SK-N-SH (cell line): ENCODE measurements at regions not wholly inside any gene's neighbourhood (a gene's known extent, or its start where the extent isn't known, plus 50 kb on each side); places are given as distances from the start of the nearest gene placed in this dataset.
"Not testable (repeated sequence)": the region's sequence is repeated elsewhere in the genome, so short reads cannot be mapped to it uniquely, and the experiment has no call there.

Experiments used
- CTCF ChIA-PET: fragments of 300-600, 350-600 bp; formaldehyde crosslinking; extraction: SDS; loops from one replicate; lab custom pipeline; 2021; lab: Yijun Ruan, JAX
- POLR2A ChIA-PET: fragments of 350-600 bp; sonication (Branson Sonifier 250); formaldehyde crosslinking; extraction: SDS; loops from one replicate; lab custom pipeline; 2020; ENCODE audit warnings: antibody characterized with exemption, inconsistent platforms; lab: Yijun Ruan, JAX
- DNase-seq: peaks from one replicate; pipeline ENCODE4 v3.0.0; 2012
- H2AFZ ChIP-seq: fragments of 200-600 bp; sonication (generic); 2 replicates; pipeline ENCODE4 v1.8.1; 2016; ENCODE audit warnings: antibody characterized with exemption, mild to moderate bottlenecking, low read depth
- H3F3A ChIP-seq: fragments of 200-600 bp; sonication (generic); replicated peaks from 2 replicates; pipeline ENCODE3; 2016; ENCODE audit warnings: antibody characterized with exemption, mild to moderate bottlenecking; ENCODE audit not compliant: insufficient read depth
- H3K27ac ChIP-seq, 2 experiments: fragments of 200-500 bp in 1 of 2; fragments of 200-600 bp in 1 of 2; sonication (Bioruptor generic) in 1 of 2; sonication (generic), shearing (Covaris generic) in 1 of 2; 2 replicates each; pipeline versions ENCODE4 v1.5.1 to v1.6.1; 2014 to 2016; ENCODE audit warnings: low read depth in 2 of 2, inconsistent platforms in 1 of 2, low read length in 1 of 2, mild to moderate bottlenecking in 1 of 2, mixed read lengths in 1 of 2
- H3K27me3 ChIP-seq: fragments of 200-600 bp; sonication (generic), shearing (Covaris generic); 2 replicates; pipeline ENCODE4 v1.6.1; 2016; ENCODE audit warnings: mixed run types; ENCODE audit not compliant: insufficient read depth
- H3K36me3 ChIP-seq, 2 experiments: fragments of 200-500 bp in 1 of 2; fragments of 200-600 bp in 1 of 2; sonication (Bioruptor generic) in 1 of 2; sonication (generic) in 1 of 2; replicated peaks in 1 of 2; 2 replicates each; pipeline versions ENCODE3 to v1.5.1; 2014 to 2016; ENCODE audit warnings: low read length in 1 of 2, mild to moderate bottlenecking in 1 of 2; ENCODE audit not compliant: insufficient read depth in 2 of 2, control insufficient read depth in 1 of 2
- H3K4me1 ChIP-seq, 2 experiments: fragments of 200-500 bp in 1 of 2; fragments of 200-600 bp in 1 of 2; sonication (Bioruptor generic) in 1 of 2; sonication (generic), shearing (Covaris generic) in 1 of 2; 2 replicates each; pipeline versions ENCODE4 v1.5.1 to v1.6.1; 2014 to 2016; ENCODE audit warnings: low read depth in 1 of 2, low read length in 1 of 2, mixed run types in 1 of 2; ENCODE audit not compliant: insufficient read depth in 2 of 2, control insufficient read depth in 1 of 2
- H3K4me2 ChIP-seq: fragments of 200-600 bp; sonication (generic), shearing (Covaris generic); 2 replicates; pipeline ENCODE4 v1.6.1; 2017; ENCODE audit warnings: mixed run types
- H3K4me3 ChIP-seq, 2 experiments: fragments of 200-500 bp in 1 of 2; fragments of 200-600 bp in 1 of 2; sonication (Bioruptor generic) in 1 of 2; sonication (generic), shearing (Covaris generic) in 1 of 2; 2 replicates each; pipeline versions ENCODE4 v1.5.1 to v1.8.1; 2014 to 2016; ENCODE audit warnings: low read depth in 2 of 2, inconsistent platforms in 1 of 2, low read length in 1 of 2, mild to moderate bottlenecking in 1 of 2, mixed read lengths in 1 of 2, moderate library complexity in 1 of 2
- H3K79me2 ChIP-seq: fragments of 200-600 bp; sonication (generic); 2 replicates; pipeline ENCODE4 v1.8.1; 2017; ENCODE audit warnings: mild to moderate bottlenecking; ENCODE audit not compliant: insufficient read depth
- H3K9ac ChIP-seq: fragments of 200-600 bp; sonication (generic); 2 replicates; pipeline ENCODE4 v1.6.1; 2017; ENCODE audit warnings: mixed run types
- H3K9me2 ChIP-seq: fragments of 200-600 bp; sonication (generic); 2 replicates; pipeline ENCODE4 v1.6.1; 2017; ENCODE audit warnings: mixed run types
- H3K9me3 ChIP-seq: fragments of 200-600 bp; sonication (generic); 2 replicates; pipeline ENCODE4 v1.6.1; 2017; ENCODE audit warnings: mixed run types, mild to moderate bottlenecking, moderate library complexity
- H4K20me1 ChIP-seq: fragments of 200-600 bp; sonication (generic); 2 replicates; pipeline ENCODE4 v1.6.1; 2017; ENCODE audit warnings: mild to moderate bottlenecking, mixed run types; ENCODE audit not compliant: insufficient read depth
- ELF1 ChIP-seq: IDR thresholded peaks from 2 replicates; pipeline ENCODE4 v1.4.0; 2012
- GABPA ChIP-seq: IDR thresholded peaks from 2 replicates; pipeline ENCODE4 v1.4.0; 2012; ENCODE audit warnings: low read depth, mild to moderate bottlenecking
- GATA2 ChIP-seq: sonication (generic); formaldehyde crosslinking; IDR thresholded peaks from 2 replicates; pipeline ENCODE4 v1.5.0; 2020; ENCODE audit warnings: mild to moderate bottlenecking, missing genetic modification reagents
- IRF3 ChIP-seq: fragments of 150-350 bp; IDR thresholded peaks from 2 replicates; pipeline ENCODE4 v1.6.1; 2016; ENCODE audit warnings: mild to moderate bottlenecking, low read depth, low read length
- MAX ChIP-seq: IDR thresholded peaks from 2 replicates; pipeline ENCODE4 v1.4.0; 2012; ENCODE audit warnings: low read depth
- NFIC ChIP-seq: IDR thresholded peaks from 2 replicates; pipeline ENCODE4 v1.4.0; 2012; ENCODE audit warnings: borderline replicate concordance
- RCOR1 ChIP-seq: fragments of 150-350 bp; IDR thresholded peaks from 2 replicates; pipeline ENCODE4 v1.6.1; 2017; ENCODE audit warnings: antibody characterized with exemption, low read length
- RXRA ChIP-seq: IDR thresholded peaks from 2 replicates; pipeline ENCODE4 v1.4.0; 2012; ENCODE audit warnings: low read depth, mild to moderate bottlenecking, borderline replicate concordance
- WGBS: methylation state at CpG from one replicate; pipeline ENCODE4 v1.1.6; 2017; ENCODE audit warnings: low lambda C conversion rate; 5-methylcytosine and 5-hydroxymethylcytosine counted together
- TF ChIP-seq, protein P1 (sequence below): fragments of 150-350 bp; IDR thresholded peaks from 2 replicates; pipeline ENCODE4 v1.6.1; 2017; ENCODE audit warnings: antibody characterized with exemption, low read length, low read depth, borderline replicate concordance

DNA sequence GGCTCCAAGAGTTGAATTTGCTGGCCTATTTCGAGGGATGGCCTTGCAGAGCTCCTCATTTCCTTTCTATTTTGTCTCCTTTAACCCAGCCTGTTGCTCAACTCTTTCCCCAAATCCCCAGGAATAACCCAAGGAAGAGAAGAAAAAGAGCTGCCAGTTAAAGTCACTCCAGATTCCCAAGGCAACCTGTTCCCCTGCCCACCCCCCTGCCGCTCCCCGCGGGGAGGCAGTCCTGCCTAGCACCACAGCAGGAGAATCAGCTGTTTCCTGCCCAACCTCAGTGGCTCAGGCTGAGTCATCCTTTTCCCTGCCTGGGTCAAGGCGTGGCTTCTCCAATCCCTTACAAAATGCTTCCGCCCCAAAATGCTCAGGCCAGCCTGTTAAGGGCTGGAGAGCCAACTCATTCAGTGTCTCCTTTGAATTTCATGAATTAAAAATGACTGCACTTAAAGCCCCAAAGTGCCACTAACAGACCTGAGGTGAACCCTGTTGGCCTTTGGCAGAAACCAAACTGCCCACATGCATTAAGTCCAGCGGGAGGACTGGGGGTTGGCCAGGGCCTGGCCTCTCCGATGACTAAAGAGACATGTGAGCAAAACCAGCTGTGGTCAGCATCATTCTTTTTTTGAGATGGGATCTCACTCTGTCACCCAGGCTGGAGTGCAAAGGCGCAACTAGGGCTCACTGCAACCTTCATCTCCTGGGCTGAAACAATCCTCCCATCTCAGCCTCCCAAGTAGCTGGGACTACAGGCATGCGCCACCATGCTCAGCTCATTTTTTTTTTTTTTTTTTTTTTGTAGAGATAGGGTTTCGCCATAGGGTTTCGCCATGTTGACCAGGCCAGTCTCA, 83.2 kb upstream of the KIF5B start (continued):
- peak; percentile 49 for TF ChIP-seq GABPA
- TF ChIP-seq ELF1 = peak; percentile 34; the same call in 1 of the 2 replicates
- TF ChIP-seq NFIC = no peak
- TF ChIP-seq, protein P1, sequence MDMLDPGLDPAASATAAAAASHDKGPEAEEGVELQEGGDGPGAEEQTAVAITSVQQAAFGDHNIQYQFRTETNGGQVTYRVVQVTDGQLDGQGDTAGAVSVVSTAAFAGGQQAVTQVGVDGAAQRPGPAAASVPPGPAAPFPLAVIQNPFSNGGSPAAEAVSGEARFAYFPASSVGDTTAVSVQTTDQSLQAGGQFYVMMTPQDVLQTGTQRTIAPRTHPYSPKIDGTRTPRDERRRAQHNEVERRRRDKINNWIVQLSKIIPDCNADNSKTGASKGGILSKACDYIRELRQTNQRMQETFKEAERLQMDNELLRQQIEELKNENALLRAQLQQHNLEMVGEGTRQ = no peak
- TF ChIP-seq IRF3 = no peak
- TF ChIP-seq MAX = peak; percentile 40; the same call in 1 of the 2 replicates
- TF ChIP-seq RXRA = no peak
- TF ChIP-seq RCOR1 = no peak
- no peak for TF ChIP-seq GATA2

- H3F3A ChIP-seq, H3K9me2 ChIP-seq, H3K4me3 ChIP-seq, CTCF ChIA-PET, H3K27ac ChIP-seq, H3K9ac ChIP-seq, H3K79me2 ChIP-seq, H3K27me3 ChIP-seq, H3K36me3 ChIP-seq, H2AFZ ChIP-seq, H3K4me1 ChIP-seq, POLR2A ChIA-PET, H4K20me1 ChIP-seq, H3K4me2 ChIP-seq, DNase-seq, H3K9me3 ChIP-seq: not testable (repeated sequence)
- 71% methylated on average over 6 of the region's 7 CpGs for WGBS
These were observed 80.7 kb upstream of the KIF5B start for GRCh38 chr10:32136927-32137326.

GRCh38 chr10:32135796-32136195, 79.6 kb upstream of the KIF5B start:
- CTCF ChIA-PET = not testable (repeated sequence)

More at GRCh38 chr10:32135796-32136195, 79.6 kb upstream of the KIF5B start:
- H4K20me1 ChIP-seq, H3K36me3 ChIP-seq, DNase-seq, H3K27ac ChIP-seq, H3K9me2 ChIP-seq, H3K27me3 ChIP-seq, H2AFZ ChIP-seq, H3K79me2 ChIP-seq, H3K9ac ChIP-seq, H3K4me2 ChIP-seq, H3K4me3 ChIP-seq, H3K9me3 ChIP-seq, POLR2A ChIA-PET, H3K4me1 ChIP-seq, H3F3A ChIP-seq: not testable (repeated sequence)
- WGBS = 77% methylated on average over 5 of the region's 5 CpGs
